ENCODE measurements at regions not wholly inside any gene's neighbourhood (a gene's known extent, or its start where the extent isn't known, plus 50 kb on each side); places are given as distances from the start of the nearest gene placed in this dataset.

GRCh38 chr7:13151978-13152377 lies 464.5 kb downstream of the ARL4A start:
- Mint-ChIP-seq H3K27me3 (ENCODE audit: low read depth) (no peaks in the 10 kb centered on the region), H3K27ac (ENCODE audit: unreplicated experiment) (no peak overlapping the region), H3K36me3 (ENCODE audit: low read depth) (no peaks in the 10 kb centered on the region), H3K4me3 (no peak overlapping the region), H3K4me1 (peaks cover 5% of the 10 kb centered on the region), H3K9me3 (peaks cover 3% of the 10 kb centered on the region)
- no peak for TF ChIP-seq CTCF (conservative IDR thresholded peaks at IDR 0.05)
- DNase-seq (ENCODE audit: low read depth, low spot score): no peak

GRCh38 chr7:13152755-13153154 lies 465.3 kb downstream of the ARL4A start:
- Mint-ChIP-seq H3K4me1 (peaks cover 5% of the 10 kb centered on the region), H3K27me3 (ENCODE audit: low read depth) (no peaks in the 10 kb centered on the region), H3K27ac (ENCODE audit: unreplicated experiment) (no peak overlapping the region), H3K36me3 (ENCODE audit: low read depth) (no peaks in the 10 kb centered on the region), H3K9me3 (peaks cover 3% of the 10 kb centered on the region), H3K4me3 (no peak overlapping the region)
- TF ChIP-seq CTCF (conservative IDR thresholded peaks at IDR 0.05): no peak
- no peak for DNase-seq (ENCODE audit: low read depth, low spot score)

- Mint-ChIP-seq H3K4me3 (no peak overlapping the region), H3K9me3 (peaks cover 3% of the 10 kb centered on the region), H3K27me3 (ENCODE audit: low read depth) (no peaks in the 10 kb centered on the region), H3K4me1 (peaks cover 5% of the 10 kb centered on the region), H3K27ac (ENCODE audit: unreplicated experiment) (no peak overlapping the region), H3K36me3 (ENCODE audit: low read depth) (no peaks in the 10 kb centered on the region)
- no peak for TF ChIP-seq CTCF (conservative IDR thresholded peaks at IDR 0.05)
- no peak for DNase-seq (ENCODE audit: low read depth, low spot score)
These were observed 465.8 kb downstream of the ARL4A start for GRCh38 chr7:13153266-13153665.

- peaks cover 3% of the 10 kb centered on the region for H3K9me3 Mint-ChIP-seq
- peaks cover 5% of the 10 kb centered on the region for H3K4me1 Mint-ChIP-seq
- TF ChIP-seq CTCF (conservative IDR thresholded peaks at IDR 0.05): no peak
- no peak overlapping the region for H3K4me3 Mint-ChIP-seq
- no peaks in the 10 kb centered on the region for H3K27me3 Mint-ChIP-seq (ENCODE audit: low read depth)
- no peak for DNase-seq (ENCODE audit: low read depth, low spot score)
- no peak overlapping the region for H3K27ac Mint-ChIP-seq (ENCODE audit: unreplicated experiment)
- H3K36me3 Mint-ChIP-seq (ENCODE audit: low read depth): no peaks in the 10 kb centered on the region
These were observed 466.3 kb downstream of the ARL4A start for GRCh38 chr7:13153742-13154141.

- no peak overlapping the region for H3K27ac Mint-ChIP-seq (ENCODE audit: unreplicated experiment)
- peaks cover 3% of the 10 kb centered on the region for H3K9me3 Mint-ChIP-seq
- no peaks in the 10 kb centered on the region for H3K36me3 Mint-ChIP-seq (ENCODE audit: low read depth)
- H3K4me1 Mint-ChIP-seq: peaks cover 12% of the 10 kb centered on the region
- no peak for DNase-seq (ENCODE audit: low read depth, low spot score)
- no peak overlapping the region for H3K4me3 Mint-ChIP-seq
- no peaks in the 10 kb centered on the region for H3K27me3 Mint-ChIP-seq (ENCODE audit: low read depth)
- no peak for TF ChIP-seq CTCF (conservative IDR thresholded peaks at IDR 0.05)
These were observed 467.8 kb downstream of the ARL4A start for GRCh38 chr7:13155188-13155587.

GRCh38 chr7:13159003-13159402 lies 471.6 kb downstream of the ARL4A start:
- Mint-ChIP-seq H3K9me3 (no peaks in the 10 kb centered on the region), H3K4me3 (no peak overlapping the region)
- no peak for DNase-seq (ENCODE audit: low read depth, low spot score)

More at GRCh38 chr7:13159003-13159402, 471.6 kb downstream of the ARL4A start:
- peaks cover 8% of the 10 kb centered on the region for H3K4me1 Mint-ChIP-seq
- H3K36me3 Mint-ChIP-seq (ENCODE audit: low read depth): no peaks in the 10 kb centered on the region
- H3K27ac Mint-ChIP-seq (ENCODE audit: unreplicated experiment): no peak overlapping the region
- no peaks in the 10 kb centered on the region for H3K27me3 Mint-ChIP-seq (ENCODE audit: low read depth)
- no peak for TF ChIP-seq CTCF (conservative IDR thresholded peaks at IDR 0.05)
